Psoas muscle (tissue), 7 donors: ENCODE measurements at regions not wholly inside any gene's neighbourhood (a gene's known extent, or its start where the extent isn't known, plus 50 kb on each side); places are given as distances from the start of the nearest gene placed in this dataset.

Experiments
- ATAC-seq, 4 donors: fragments of 200-7000 bp; cut with Tn5 transposase; one replicate each; pipeline ENCODE4 v1.9.1; 2020; ENCODE audit warnings: moderate library complexity in 3 of 4, mild to moderate bottlenecking in 2 of 4
- DNase-seq, 2 donors: peaks; one replicate each; pipeline ENCODE4 v3.0.0-alpha.2; 2020
- H3K27ac ChIP-seq: fragments of 200-600 bp; one replicate; pipeline ENCODE4 v1.8.0; 2022
- H3K27me3 ChIP-seq, 3 donors: fragments of 200-600 bp in 1 of 3; one replicate each; pipeline versions ENCODE4 v1.6.1 to v1.8.0; 2013 to 2022; ENCODE audit warnings: low read length in 2 of 3, mild to moderate bottlenecking in 2 of 3, moderate library complexity in 1 of 3; ENCODE audit not compliant: insufficient read depth in 3 of 3
- H3K36me3 ChIP-seq, 2 donors: fragments of 200-600 bp in 1 of 2; one replicate each; pipeline versions ENCODE4 v1.6.1 to v1.8.0; 2013 to 2022; ENCODE audit warnings: low read depth in 1 of 2, mild to moderate bottlenecking in 1 of 2, moderate library complexity in 1 of 2; ENCODE audit not compliant: insufficient read depth in 1 of 2
- H3K4me1 ChIP-seq: fragments of 200-600 bp; one replicate; pipeline ENCODE4 v1.8.0; 2022
- H3K4me3 ChIP-seq: fragments of 200-600 bp; one replicate; pipeline ENCODE4 v1.8.0; 2022; ENCODE audit warnings: mild to moderate bottlenecking
- H3K9me3 ChIP-seq: fragments of 200-600 bp; one replicate; pipeline ENCODE4 v1.8.0; 2022
- CTCF ChIP-seq: fragments of 200-600 bp; IDR thresholded peaks from one replicate; pipeline ENCODE4 v1.8.0; 2022; ENCODE audit warnings: antibody characterized with exemption
- WGBS, 3 donors: extraction: QIAGEN DNeasy Blood & Tissue Kit; methylation state at CpG; one replicate each; pipeline versions ENCODE4 v1.1.6 to v1.1.7; 2013; 5-methylcytosine and 5-hydroxymethylcytosine counted together
- intact Hi-C, 2 donors: fragments of 100-400 bp; cut with DNase I; formaldehyde crosslinking; loops; one replicate each; pipeline versions ENCODE4 v1.11.0 to v1.14.2; 2022
- donor health status: healthy with polysubstance abuse.
- donor health status: DM: no; HTN: no; CAD: no; lungs with moderate emphysema.
- donor health status: Bipolar disorder and iron deficiency.
- donor health status: healthy.
- donor health status: DM: yes; HTN: yes; CAD: no.
- donor health status: DM: no; HTN: no; CAD: no.
- donor health status: DM: yes; HTN: yes; CAD: no.

GRCh38 chr14:82223276-82223675 is 689.6 kb upstream of the SEL1L start:
- 6 to 26% (median 18%) methylated on average over 2 of the region's 2 CpGs for WGBS, 3 donors
- no peaks in the 10 kb centered on the region for H3K9me3 ChIP-seq
- no peak overlapping the region for H3K4me3 ChIP-seq
- no peak for TF ChIP-seq CTCF
- intact Hi-C loops = no loop called here
- H3K36me3 ChIP-seq = no peaks in the 10 kb centered on the region
- H3K27ac ChIP-seq = no peak overlapping the region
- DNase-seq (no peak), ATAC-seq (no peak)
- H3K27me3 ChIP-seq = no peaks in the 10 kb centered on the region
- H3K4me1 ChIP-seq = no peaks in the 10 kb centered on the region

GRCh38 chr14:82224610-82225009 is 691.0 kb upstream of the SEL1L start:
- Histone ChIP-seq H3K9me3 (no peaks in the 10 kb centered on the region), H3K36me3 (no peaks in the 10 kb centered on the region), H3K27me3 (no peaks in the 10 kb centered on the region), H3K4me3 (no peak overlapping the region), H3K4me1 (no peaks in the 10 kb centered on the region), H3K27ac (no peak overlapping the region)
- 58 to 64% (median 63%) methylated on average over 3 of the region's 3 CpGs for WGBS, 3 donors
- intact Hi-C loops = no loop called here
- no peak for TF ChIP-seq CTCF
- no peak for DNase-seq
- ATAC-seq = no peak

- H3K36me3 ChIP-seq = no peaks in the 10 kb centered on the region
- no peak for DNase-seq
- no peaks in the 10 kb centered on the region for H3K9me3 ChIP-seq
- H3K27me3 ChIP-seq = no peaks in the 10 kb centered on the region
- ATAC-seq = no peak
- intact Hi-C loops = no loop called here
- H3K4me3 ChIP-seq = no peak overlapping the region
- H3K4me1 ChIP-seq = no peaks in the 10 kb centered on the region
- 22 to 27% (median 26%) methylated on average over 3 of the region's 3 CpGs for WGBS, 3 donors
- TF ChIP-seq CTCF = no peak
- H3K27ac ChIP-seq = no peak overlapping the region
Measured at GRCh38 chr14:82230748-82231147, 697.1 kb upstream of the SEL1L start.

GRCh38 chr14:82238649-82239048 is 705.0 kb upstream of the SEL1L start:
- WGBS, 3 donors = 56 to 66% (median 64%) methylated on average over 2 of the region's 2 CpGs
- DNase-seq (no peak), ATAC-seq (no peak)
- H3K36me3 ChIP-seq = no peaks in the 10 kb centered on the region
- H3K4me1 ChIP-seq = no peaks in the 10 kb centered on the region
- no peak overlapping the region for H3K27ac ChIP-seq
- no peak for TF ChIP-seq CTCF
- no peak overlapping the region for H3K4me3 ChIP-seq
- no peaks in the 10 kb centered on the region for H3K9me3 ChIP-seq
- H3K27me3 ChIP-seq = no peaks in the 10 kb centered on the region
- intact Hi-C loops = no loop called here

- Histone ChIP-seq H3K27ac (no peak overlapping the region), H3K36me3 (no peaks in the 10 kb centered on the region), H3K4me3 (no peak overlapping the region), H3K27me3 (no peaks in the 10 kb centered on the region), H3K9me3 (no peaks in the 10 kb centered on the region), H3K4me1 (no peaks in the 10 kb centered on the region)
- 68 to 74% (median 68%) methylated on average over 7 of the region's 7 CpGs for WGBS, 3 donors
- intact Hi-C loops = no loop called here
- ATAC-seq = no peak
- no peak for DNase-seq
- TF ChIP-seq CTCF = no peak
Measured at GRCh38 chr14:82239223-82239622, 705.6 kb upstream of the SEL1L start.
